Astrocyte (in vitro differentiated cells and primary cell): ENCODE measurements at regions not wholly inside any gene's neighbourhood (a gene's known extent, or its start where the extent isn't known, plus 50 kb on each side); places are given as distances from the start of the nearest gene placed in this dataset.

ENCODE experiments used
- CTCF ChIP-seq: IDR thresholded peaks from 2 replicates; pipeline ENCODE4 v1.5.1; 2011; ENCODE audit warnings: low read depth, mild to moderate bottlenecking, inconsistent platforms, low read length, moderate library complexity; ENCODE audit not compliant: insufficient read depth
- EZH2 ChIP-seq: IDR thresholded peaks from 2 replicates; pipeline ENCODE4 v1.6.1; 2012; ENCODE audit warnings: mild to moderate bottlenecking, low read length, inconsistent platforms; ENCODE audit not compliant: insufficient read depth

GRCh38 chr12:118548887-118549509 is 172.6 kb downstream of the SUDS3 start:
- TF ChIP-seq CTCF: no peak
- no peak for TF ChIP-seq EZH2
